ENCODE measurements at regions not wholly inside any gene's neighbourhood (a gene's known extent, or its start where the extent isn't known, plus 50 kb on each side); places are given as distances from the start of the nearest gene placed in this dataset.

DNA sequence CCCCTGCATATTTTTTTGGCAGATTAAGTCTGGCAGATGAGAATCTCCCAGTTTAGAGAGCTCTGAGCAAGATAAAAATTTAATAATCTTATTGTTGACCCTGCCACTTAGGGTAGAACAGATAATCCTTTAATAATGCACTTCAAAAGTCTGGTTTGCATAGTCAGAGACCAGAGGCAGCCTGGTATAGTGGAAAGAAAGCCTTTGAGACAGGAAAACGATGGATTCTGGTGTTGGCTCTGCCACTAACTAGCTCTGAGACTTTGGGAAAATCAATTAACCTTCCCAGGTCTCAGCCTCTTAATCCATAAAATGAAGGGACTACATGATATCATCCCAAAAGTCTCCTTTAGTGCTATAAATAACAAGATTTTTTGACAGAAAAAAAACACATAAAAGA is 824.5 kb downstream of the STIM2 start:
- TF ChIP-seq, protein P1, sequence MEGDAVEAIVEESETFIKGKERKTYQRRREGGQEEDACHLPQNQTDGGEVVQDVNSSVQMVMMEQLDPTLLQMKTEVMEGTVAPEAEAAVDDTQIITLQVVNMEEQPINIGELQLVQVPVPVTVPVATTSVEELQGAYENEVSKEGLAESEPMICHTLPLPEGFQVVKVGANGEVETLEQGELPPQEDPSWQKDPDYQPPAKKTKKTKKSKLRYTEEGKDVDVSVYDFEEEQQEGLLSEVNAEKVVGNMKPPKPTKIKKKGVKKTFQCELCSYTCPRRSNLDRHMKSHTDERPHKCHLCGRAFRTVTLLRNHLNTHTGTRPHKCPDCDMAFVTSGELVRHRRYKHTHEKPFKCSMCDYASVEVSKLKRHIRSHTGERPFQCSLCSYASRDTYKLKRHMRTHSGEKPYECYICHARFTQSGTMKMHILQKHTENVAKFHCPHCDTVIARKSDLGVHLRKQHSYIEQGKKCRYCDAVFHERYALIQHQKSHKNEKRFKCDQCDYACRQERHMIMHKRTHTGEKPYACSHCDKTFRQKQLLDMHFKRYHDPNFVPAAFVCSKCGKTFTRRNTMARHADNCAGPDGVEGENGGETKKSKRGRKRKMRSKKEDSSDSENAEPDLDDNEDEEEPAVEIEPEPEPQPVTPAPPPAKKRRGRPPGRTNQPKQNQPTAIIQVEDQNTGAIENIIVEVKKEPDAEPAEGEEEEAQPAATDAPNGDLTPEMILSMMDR (IDR thresholded peaks at IDR 0.05), result no peak
- no peak for TF ChIP-seq POLR2AphosphoS5 (IDR thresholded peaks at IDR 0.05)
